ENCODE measurements at regions not wholly inside any gene's neighbourhood (a gene's known extent, or its start where the extent isn't known, plus 50 kb on each side); places are given as distances from the start of the nearest gene placed in this dataset.

- H3K36me3 ChIP-seq (ENCODE audit: control insufficient read depth, insufficient read depth, low read length), result no peaks in the 10 kb centered on the region
- no peaks in the 10 kb centered on the region for H3K27me3 ChIP-seq (ENCODE audit: control insufficient read depth in 2 of 2, insufficient read depth in 2 of 2, low read length in 2 of 2)
- no peak overlapping the region for H2AFZ ChIP-seq (ENCODE audit: low read depth, low read length)
- no peak for ATAC-seq
- WGBS (ENCODE audit: insufficient coverage, low coverage, missing lambda C conversion rate), result 2% methylated on average over 3 of the region's 3 CpGs
- H3K9ac ChIP-seq (ENCODE audit: insufficient read depth in 1 of 2, low read depth in 2 of 2, low read length in 2 of 2), result no peak overlapping the region
- no peaks in the 10 kb centered on the region; the same call in 1 of the 2 replicates for H3K9me3 ChIP-seq (replicated peaks; ENCODE audit: control insufficient read depth, insufficient read depth, low read depth, low read length)
- intact Hi-C loops (cut with micrococcal nuclease) (no loop called here), in situ Hi-C loops (cut with MboI) (no loop called here)
- H3K79me2 ChIP-seq (ENCODE audit: control insufficient read depth, insufficient read depth, low read length), result no peaks in the 10 kb centered on the region
- H3K27ac ChIP-seq (ENCODE audit: extremely low read depth, low read depth, low read length), result no peak overlapping the region
- BruUV-seq (replicated peaks), result no TSS peak
- FAIRE-seq, result no peak
- TF ChIP-seq NBN (IDR thresholded peaks at IDR 0.05; ENCODE audit: low read depth) (no peak), ZNF780A (CRISPR knock-in tag; IDR thresholded peaks at IDR 0.05) (no peak)
- no peak for DNase-seq (ENCODE audit: extremely low read depth in 1 of 4, low spot score in 3 of 4)
- H3K4me1 ChIP-seq (replicated peaks in 1 of 2; ENCODE audit: control insufficient read depth in 2 of 2, insufficient read depth in 2 of 2, low read length in 2 of 2), result no peaks in the 10 kb centered on the region
- ChIA-PET POLR2A (no interaction called here), CTCF (ENCODE audit: low intra/inter-chr PET ratio) (no interaction called here)
- H3K4me2 ChIP-seq (ENCODE audit: insufficient read depth, low read length), result no peak overlapping the region
- H3K4me3 ChIP-seq, result no peak overlapping the region
- no peaks in the 10 kb centered on the region for H4K20me1 ChIP-seq (replicated peaks; ENCODE audit: control insufficient read depth, insufficient read depth, low read length)
- H3K9me1 ChIP-seq (ENCODE audit: control insufficient read depth, insufficient read depth, low read length), result no peaks in the 10 kb centered on the region
Measured at GRCh38 chr3:24943961-24944360, 449.3 kb upstream of the THRB start.

GRCh38 chr3:24944805-24945520, 450.3 kb upstream of the THRB start:
- Histone ChIP-seq H3K4me2 (ENCODE audit: insufficient read depth, low read length) (no peak overlapping the region), H3K9ac (ENCODE audit: insufficient read depth in 1 of 2, low read depth in 2 of 2, low read length in 2 of 2) (no peak overlapping the region), H3K79me2 (ENCODE audit: control insufficient read depth, insufficient read depth, low read length) (no peaks in the 10 kb centered on the region), H4K20me1 (replicated peaks; ENCODE audit: control insufficient read depth, insufficient read depth, low read length) (no peaks in the 10 kb centered on the region), H3K9me3 (replicated peaks; ENCODE audit: control insufficient read depth, insufficient read depth, low read depth, low read length) (no peaks in the 10 kb centered on the region; the same call in 1 of the 2 replicates), H3K27ac (ENCODE audit: extremely low read depth, low read depth, low read length) (no peak overlapping the region), H2AFZ (ENCODE audit: low read depth, low read length) (no peak overlapping the region), H3K36me3 (ENCODE audit: control insufficient read depth, insufficient read depth, low read length) (no peaks in the 10 kb centered on the region), H3K27me3 (ENCODE audit: control insufficient read depth in 2 of 2, insufficient read depth in 2 of 2, low read length in 2 of 2) (no peaks in the 10 kb centered on the region), H3K9me1 (ENCODE audit: control insufficient read depth, insufficient read depth, low read length) (no peaks in the 10 kb centered on the region), H3K4me1 (replicated peaks in 1 of 2; ENCODE audit: control insufficient read depth in 2 of 2, insufficient read depth in 2 of 2, low read length in 2 of 2) (no peaks in the 10 kb centered on the region), H3K4me3 (no peak overlapping the region)
- FAIRE-seq (no peak), ATAC-seq (no peak), DNase-seq (ENCODE audit: extremely low read depth in 1 of 4, low spot score in 3 of 4) (no peak)
- BruUV-seq (replicated peaks), result no TSS peak
- POLR2A ChIA-PET, result interaction anchor here (0.6 kb wide), 1 partner anchor 1978 kb away, joined by 3 read pairs; no protein-coding TSS in a partner anchor
- intact Hi-C loops (cut with micrococcal nuclease), result no loop called here
- WGBS (ENCODE audit: insufficient coverage, low coverage, missing lambda C conversion rate), result 0% methylated on average over 3 of the region's 3 CpGs
- CTCF ChIA-PET (ENCODE audit: low intra/inter-chr PET ratio), result no interaction called here
- in situ Hi-C loops (cut with MboI), result no loop called here
- TF ChIP-seq HNRNPH1 (optimal IDR thresholded peaks at IDR 0.05; ENCODE audit: low read depth, low read length), result no peak
- TF ChIP-seq CHD4 (IDR thresholded peaks at IDR 0.05; ENCODE audit: insufficient read depth, insufficient replicate concordance, low read depth, low read length, poor library complexity, severe bottlenecking), result no peak
- no peak for TF ChIP-seq ZBTB12 (CRISPR knock-in tag; IDR thresholded peaks at IDR 0.05)
- no peak for TF ChIP-seq COPS2 (conservative IDR thresholded peaks at IDR 0.05)
- TF ChIP-seq ARID1B (IDR thresholded peaks at IDR 0.05), result no peak
- no peak for TF ChIP-seq SRSF7 (optimal IDR thresholded peaks at IDR 0.05; ENCODE audit: low read depth, low read length)
- TF ChIP-seq TCF3 (CRISPR knock-in tag; IDR thresholded peaks at IDR 0.05), result no peak
- no peak for TF ChIP-seq TEAD1 (CRISPR knock-in tag; IDR thresholded peaks at IDR 0.05)
- TF ChIP-seq ZKSCAN1 (IDR thresholded peaks at IDR 0.05; ENCODE audit: low read depth, low read length), result no peak

Measured in K562 (cell line).